Hematopoietic multipotent progenitor cell (in vitro differentiated cells): ENCODE measurements at regions not wholly inside any gene's neighbourhood (a gene's known extent, or its start where the extent isn't known, plus 50 kb on each side); places are given as distances from the start of the nearest gene placed in this dataset.
A peak's percentile ranks its signal among the peaks of the same experiment; 100 is the strongest.
"Not testable (repeated sequence)": the region's sequence is repeated elsewhere in the genome, so short reads cannot be mapped to it uniquely, and the experiment has no call there.

Experiments
- DNase-seq, 3 donors: peaks; one replicate each; pipeline ENCODE4 v3.0.0-alpha.2; 2011 to 2015; ENCODE audit warnings: low read depth in 2 of 3, low spot score in 2 of 3
- small RNA-seq: library from RNA; depleted of rRNA; stranded (forward); fragments of <200 nt; gene quantifications from one replicate; pipeline ENCODE3, GENCODE V24; 2012

GRCh38 chr5:60020457-60020856, 126.9 kb upstream of the PDE4D start:
- DNase-seq, result no peak

DNA sequence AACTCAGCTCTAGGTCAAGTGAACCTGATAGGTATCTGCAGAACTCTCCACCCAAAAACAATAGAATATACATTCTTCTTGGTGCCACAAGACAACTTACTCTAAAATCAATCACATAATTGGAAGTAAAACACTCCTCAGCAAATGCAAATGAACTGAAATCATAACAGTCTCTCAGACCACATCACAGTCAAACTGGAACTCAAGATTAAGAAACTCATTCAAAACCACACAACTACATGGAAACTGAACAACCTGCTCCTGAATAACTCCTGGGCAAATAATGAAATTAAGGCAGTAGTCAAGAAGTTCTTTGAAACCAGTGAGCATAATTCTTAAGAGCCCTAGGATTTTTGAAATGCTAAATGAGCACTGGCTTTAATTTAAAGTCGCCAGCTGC, 125.4 kb upstream of the PDE4D start:
- not testable (repeated sequence) for DNase-seq

DNA sequence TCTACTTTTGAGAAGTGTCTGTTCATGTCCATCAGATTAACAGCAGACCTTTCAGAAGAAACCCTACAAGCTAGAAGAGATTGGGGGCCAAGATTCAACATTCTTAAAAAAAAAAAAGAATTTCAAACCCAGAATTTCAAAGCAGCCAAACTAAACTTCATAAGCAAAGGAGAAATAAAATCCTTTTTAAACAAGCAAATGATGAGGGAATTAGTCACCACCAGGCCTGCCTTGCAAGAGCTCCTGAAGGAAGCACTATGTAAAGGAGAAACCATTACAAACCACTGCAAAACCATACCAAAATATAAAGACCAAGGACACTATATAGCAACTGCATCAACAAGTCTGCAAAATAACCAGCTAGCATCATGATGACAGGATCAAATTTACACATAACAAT, 124.6 kb upstream of the PDE4D start:
- no peak for DNase-seq

DNA sequence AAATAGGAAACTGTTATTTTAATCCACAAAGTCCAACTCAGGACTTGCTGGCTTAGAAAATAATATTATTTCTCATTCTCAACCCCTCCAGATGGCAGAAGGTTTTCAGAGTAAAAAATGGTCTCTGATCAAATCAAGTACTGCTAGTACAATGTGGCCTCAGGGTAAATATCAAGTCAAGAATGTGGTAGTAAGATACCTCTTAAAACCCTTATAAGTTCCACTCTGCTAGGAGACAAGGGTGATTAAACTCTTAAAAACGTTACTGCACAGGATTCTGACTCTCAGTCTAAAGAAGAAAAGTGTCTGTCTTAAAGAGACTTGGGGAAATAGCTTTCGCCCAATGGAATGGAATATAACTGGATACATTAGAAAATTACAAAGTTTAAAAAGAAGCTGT, 120.8 kb upstream of the PDE4D start:
- no peak for DNase-seq

- DNase-seq, result no peak
Measured at GRCh38 chr5:60010853-60011252, 117.3 kb upstream of the PDE4D start.

GRCh38 chr5:60010328-60010727, 116.8 kb upstream of the PDE4D start:
- peak in 1 of 3 donors; percentile 1 for DNase-seq

GRCh38 chr5:60007729-60008128, 114.2 kb upstream of the PDE4D start:
- no peak for DNase-seq

GRCh38 chr5:59999056-59999455, 105.5 kb upstream of the PDE4D start:
- no peak for DNase-seq

GRCh38 chr5:59992206-59992605, 98.7 kb upstream of the PDE4D start:
- no peak for DNase-seq

GRCh38 chr5:59988396-59988795, 94.9 kb upstream of the PDE4D start:
- DNase-seq, result no peak

- DNase-seq, result no peak
Measured at GRCh38 chr5:59976342-59976741, 82.8 kb upstream of the PDE4D start.

GRCh38 chr5:59972043-59972442, 78.5 kb upstream of the PDE4D start:
- DNase-seq, result no peak

- DNase-seq, result no peak
Measured at GRCh38 chr5:59959330-59959729, 65.8 kb upstream of the PDE4D start.

- no peak for DNase-seq
Measured at GRCh38 chr5:59956130-59956783, 62.7 kb upstream of the PDE4D start.

- no peak for DNase-seq
Measured at GRCh38 chr5:59955241-59955640, 61.7 kb upstream of the PDE4D start.

- no peak for DNase-seq
Measured at GRCh38 chr5:59943452-59944113, 50.1 kb upstream of the PDE4D start.

Small RNA genes in the stretch of these regions (small RNA-seq; reads per million reads assigned to genes)
- 0.41 reads per million for gene RNU6-806P
